Heart right ventricle (tissue), 16 donors: ENCODE measurements at regions not wholly inside any gene's neighbourhood (a gene's known extent, or its start where the extent isn't known, plus 50 kb on each side); places are given as distances from the start of the nearest gene placed in this dataset.

Source experiments
- ATAC-seq, 8 donors: fragments of 200-7000 bp; cut with Tn5 transposase; one replicate each; pipeline ENCODE4 v1.9.1; 2020; ENCODE audit warnings: mild to moderate bottlenecking in 8 of 8, moderate library complexity in 8 of 8, moderate number of reproducible peaks in 1 of 8
- DNase-seq, 2 donors: peaks; one replicate each; pipeline ENCODE4 v3.0.0-alpha.2; 2020
- H3K27ac ChIP-seq, 10 donors: fragments of 200-600 bp; sonication (generic) in 2 of 10; one replicate each; pipeline versions ENCODE4 v1.5.0 to v1.8.0; 2020 to 2022; ENCODE audit warnings: mild to moderate bottlenecking in 3 of 10
- H3K27me3 ChIP-seq, 7 donors: fragments of 200-600 bp; one replicate each; pipeline ENCODE4 v1.8.0; 2021 to 2022; ENCODE audit warnings: mild to moderate bottlenecking in 2 of 7
- H3K36me3 ChIP-seq, 9 donors: fragments of 200-600 bp; sonication (generic) in 1 of 9; one replicate each; pipeline versions ENCODE4 v1.5.0 to v1.8.0; 2020 to 2022; ENCODE audit warnings: mild to moderate bottlenecking in 2 of 9
- H3K4me1 ChIP-seq, 9 donors: fragments of 200-600 bp; sonication (generic) in 1 of 9; one replicate each; pipeline versions ENCODE4 v1.5.0 to v1.8.0; 2020 to 2022; ENCODE audit warnings: mild to moderate bottlenecking in 4 of 9
- H3K4me3 ChIP-seq, 10 donors: fragments of 200-600 bp; sonication (generic) in 2 of 10; one replicate each; pipeline versions ENCODE4 v1.5.0 to v1.8.0; 2020 to 2022; ENCODE audit warnings: mild to moderate bottlenecking in 7 of 10, moderate library complexity in 2 of 10
- H3K9me3 ChIP-seq, 11 donors: fragments of 200-600 bp in 10 of 11; sonication (generic) in 2 of 11; one replicate each; pipeline versions ENCODE4 v1.5.0 to v1.8.0; 2013 to 2022; ENCODE audit warnings: mild to moderate bottlenecking in 2 of 11, control low read depth in 1 of 11, moderate library complexity in 1 of 11
- CTCF ChIP-seq, 9 donors: fragments of 200-600 bp; sonication (generic) in 2 of 9; IDR thresholded peaks; one replicate each; pipeline versions ENCODE4 v1.5.0 to v1.8.0; 2021 to 2022; ENCODE audit warnings: antibody characterized with exemption in 9 of 9, mild to moderate bottlenecking in 5 of 9, moderate library complexity in 1 of 9
- WGBS, 2 donors: extraction: QIAGEN DNeasy Blood & Tissue Kit; methylation state at CpG; one replicate each; pipeline ENCODE4 v1.1.7; 2013; ENCODE audit warnings: inconsistent platforms in 1 of 2; 5-methylcytosine and 5-hydroxymethylcytosine counted together
- intact Hi-C, 10 donors: fragments of 100-400 bp; cut with DNase I; formaldehyde crosslinking; loops; one replicate each; pipeline versions ENCODE4 v1.11.1 to v1.14.2; 2022
- donor health status: Arrhythmogenic right ventricular cardiomyopathy.
- donor health status: ischemic (EF 13 %, LVEDD 7.1; RV severe dilation, severe dysfunction).
- donor health status: healthy with polysubstance abuse.
- donor health status: DM: no; HTN: yes; CAD: no.
- donor health status: DM: no; HTN: no; CAD: no.
- donor health status: ischemic (EF 25% LVEDD 6.9; RV normal size, moderate dysfunction).
- donor health status: ischemic (EF 25% LVEDD 5.7; RV mildly dilated, moderate dysfunction).
- donor health status: healthy.
- donor health status: DM: yes; HTN: yes; CAD: no.
- donor health status: Ischemic cardiomyopathy.
- donor health status: ischemic (EF 35%, LVEDD 5.7; RV mildly dilated, moderate dysfunction).
- donor health status: nonischemic (EF 11% LVEDD 7.7; RV severe dilation, severe dysfunction).
- donor health status: DM: yes; HTN: yes; CAD: no.
- donor health status: PGD.
- donor health status: ischemic (EF 29% LVEDD 5.4; RV normal size, mild dysfunction).
- donor health status: nonischemic (EF 23%, LVEDD 6.1; RV moderate dilation, normal function).

GRCh38 chr10:108849688-108850087, 1073.6 kb downstream of the XPNPEP1 start:
- no peaks in the 10 kb centered on the region for H3K27me3 ChIP-seq
- WGBS, 2 donors, result 80 to 87% methylated on average over 2 of the region's 2 CpGs
- H3K36me3 ChIP-seq, result no peaks in the 10 kb centered on the region
- DNase-seq, result no peak
- no peak overlapping the region for H3K4me3 ChIP-seq
- TF ChIP-seq CTCF (IDR thresholded peaks at IDR 0.05), result no peak
- peaks cover 0 to 4% (median 0%) of the 10 kb centered on the region in 11 donors for H3K9me3 ChIP-seq
- H3K4me1 ChIP-seq, result peaks cover 0 to 11% (median 0%) of the 10 kb centered on the region in 9 donors
- intact Hi-C loops, result no loop called here
- no peak for ATAC-seq
- no peak overlapping the region for H3K27ac ChIP-seq

GRCh38 chr10:108849186-108849585, 1074.1 kb downstream of the XPNPEP1 start:
- ATAC-seq, result no peak
- Histone ChIP-seq H3K4me1 (peaks cover 0 to 9% (median 0%) of the 10 kb centered on the region in 9 donors), H3K27me3 (no peaks in the 10 kb centered on the region), H3K9me3 (peaks cover 0 to 9% (median 0%) of the 10 kb centered on the region in 11 donors), H3K36me3 (no peaks in the 10 kb centered on the region), H3K27ac (no peak overlapping the region), H3K4me3 (no peak overlapping the region)
- no peak for DNase-seq
- TF ChIP-seq CTCF (IDR thresholded peaks at IDR 0.05), result no peak
- intact Hi-C loops, result no loop called here

GRCh38 chr10:108848046-108848445, 1075.3 kb downstream of the XPNPEP1 start:
- Histone ChIP-seq H3K9me3 (peaks cover 0 to 11% (median 0%) of the 10 kb centered on the region in 11 donors), H3K27ac (no peak overlapping the region), H3K36me3 (no peaks in the 10 kb centered on the region), H3K27me3 (no peaks in the 10 kb centered on the region), H3K4me1 (no peaks in the 10 kb centered on the region), H3K4me3 (no peak overlapping the region)
- intact Hi-C loops, result no loop called here
- ATAC-seq, result no peak
- no peak for DNase-seq
- 54% methylated on average over 1 of the region's 1 CpG for WGBS, 2 donors
- TF ChIP-seq CTCF (IDR thresholded peaks at IDR 0.05), result no peak

GRCh38 chr10:108840944-108841343, 1082.4 kb downstream of the XPNPEP1 start:
- Histone ChIP-seq H3K27ac (no peak overlapping the region), H3K36me3 (no peaks in the 10 kb centered on the region), H3K9me3 (peaks cover 0 to 11% (median 0%) of the 10 kb centered on the region in 11 donors), H3K27me3 (no peaks in the 10 kb centered on the region), H3K4me1 (no peaks in the 10 kb centered on the region), H3K4me3 (no peak overlapping the region)
- TF ChIP-seq CTCF (IDR thresholded peaks at IDR 0.05), result no peak
- ATAC-seq, result no peak
- intact Hi-C loops, result no loop called here
- DNase-seq, result no peak
- WGBS, 2 donors, result 66 to 69% methylated on average over 3 of the region's 3 CpGs

- no peak overlapping the region for H3K27ac ChIP-seq
- ATAC-seq (no peak), DNase-seq (no peak)
- no peaks in the 10 kb centered on the region for H3K9me3 ChIP-seq
- H3K27me3 ChIP-seq, result no peaks in the 10 kb centered on the region
- intact Hi-C loops, result no loop called here
- H3K4me1 ChIP-seq, result no peaks in the 10 kb centered on the region
- TF ChIP-seq CTCF (IDR thresholded peaks at IDR 0.05), result no peak
- H3K36me3 ChIP-seq, result no peaks in the 10 kb centered on the region
- H3K4me3 ChIP-seq, result no peak overlapping the region
- WGBS, 2 donors, result 80 to 81% methylated on average over 5 of the region's 5 CpGs
Measured at GRCh38 chr10:108836362-108836761, 1086.9 kb downstream of the XPNPEP1 start.
